ENCODE measurements at regions not wholly inside any gene's neighbourhood (a gene's known extent, or its start where the extent isn't known, plus 50 kb on each side); places are given as distances from the start of the nearest gene placed in this dataset.

- no peaks in the 10 kb centered on the region for H3K9me3 ChIP-seq (replicated peaks; ENCODE audit: control insufficient read depth, insufficient read depth, low read depth, low read length)
- POLR2A ChIA-PET, result no interaction called here
- H3K4me3 ChIP-seq, result no peak overlapping the region
- no peaks in the 10 kb centered on the region; a peak in 1 of 5 replicates for H3K4me1 ChIP-seq (replicated peaks in 1 of 2; ENCODE audit: control insufficient read depth in 2 of 2, insufficient read depth in 2 of 2, low read length in 2 of 2)
- ATAC-seq (no peak), FAIRE-seq (no peak), DNase-seq (ENCODE audit: extremely low read depth in 1 of 4, low spot score in 3 of 4) (no peak)
- H3K27ac ChIP-seq (ENCODE audit: extremely low read depth, low read depth, low read length), result no peak overlapping the region
- CTCF ChIA-PET (ENCODE audit: low intra/inter-chr PET ratio), result interaction anchor here (0.6 kb wide), 1 partner anchor 25 kb away, joined by 3 read pairs; no protein-coding TSS in a partner anchor
- no peaks in the 10 kb centered on the region for H3K9me1 ChIP-seq (ENCODE audit: control insufficient read depth, insufficient read depth, low read length)
- H2AFZ ChIP-seq (ENCODE audit: low read depth, low read length), result no peak overlapping the region
- H4K20me1 ChIP-seq (replicated peaks; ENCODE audit: control insufficient read depth, insufficient read depth, low read length), result no peaks in the 10 kb centered on the region
- no TSS peak for BruUV-seq (replicated peaks)
- in situ Hi-C loops (cut with MboI), result no loop called here
- WGBS (ENCODE audit: insufficient coverage, low coverage, missing lambda C conversion rate), result 0% methylated on average over 1 of the region's 1 CpG
- no peak overlapping the region for H3K9ac ChIP-seq (ENCODE audit: insufficient read depth in 1 of 2, low read depth in 2 of 2, low read length in 2 of 2)
- H3K36me3 ChIP-seq (ENCODE audit: control insufficient read depth, insufficient read depth, low read length), result no peaks in the 10 kb centered on the region
- no peaks in the 10 kb centered on the region for H3K79me2 ChIP-seq (ENCODE audit: control insufficient read depth, insufficient read depth, low read length)
- H3K4me2 ChIP-seq (ENCODE audit: insufficient read depth, low read length), result no peak overlapping the region
- intact Hi-C loops (cut with micrococcal nuclease), result no loop called here
- no peaks in the 10 kb centered on the region for H3K27me3 ChIP-seq (ENCODE audit: control insufficient read depth in 2 of 2, insufficient read depth in 2 of 2, low read length in 2 of 2)
- TF ChIP-seq RNF2 (IDR thresholded peaks at IDR 0.05), result no peak
- no peak for TF ChIP-seq SIN3B (IDR thresholded peaks at IDR 0.05; ENCODE audit: low read depth)
- TF ChIP-seq ZHX1 (conservative IDR thresholded peaks at IDR 0.05; ENCODE audit: low read length), result no peak
- no peak for TF ChIP-seq TCF15 (CRISPR knock-in tag; IDR thresholded peaks at IDR 0.05)
- TF ChIP-seq ZBTB43 (CRISPR knock-in tag; IDR thresholded peaks at IDR 0.05), result no peak
- no peak for TF ChIP-seq ZNF77 (CRISPR knock-in tag; IDR thresholded peaks at IDR 0.05)
- no peak for TF ChIP-seq KDM4B (IDR thresholded peaks at IDR 0.05; ENCODE audit: borderline replicate concordance in 2 of 2, low read depth in 1 of 2)
- no peak for TF ChIP-seq ZNF282 (CRISPR knock-in tag; IDR thresholded peaks at IDR 0.05)
- no peak for TF ChIP-seq CUX1 (CRISPR knock-in tag; IDR thresholded peaks at IDR 0.05)
- TF ChIP-seq ZNF224 (CRISPR knock-in tag; IDR thresholded peaks at IDR 0.05), result no peak
- TF ChIP-seq RBM15 (IDR thresholded peaks at IDR 0.05; ENCODE audit: insufficient read depth, low read length), result no peak
- TF ChIP-seq MIER1 (IDR thresholded peaks at IDR 0.05; ENCODE audit: low read depth), result no peak
Measured at GRCh38 chr13:20287976-20288375, 55.9 kb upstream of the GJB6 start.
